Activated CD4-positive, alpha-beta T cell treated with anti-CD3 and anti-CD28 coated beads, Interleukin-2, amount 10 ng/mL, durations not matched to agents 24 days and 14 days (primary cell): ENCODE measurements at regions not wholly inside any gene's neighbourhood (a gene's known extent, or its start where the extent isn't known, plus 50 kb on each side); places are given as distances from the start of the nearest gene placed in this dataset.
A peak's percentile ranks its signal among the peaks of the same experiment; 100 is the strongest.

Experiments
- DNase-seq: peaks from one replicate; pipeline ENCODE4 v3.0.0; 2022
- H3K27ac Mint-ChIP-seq: one replicate; pipeline ENCODE4 v1.8.0; 2022; ENCODE audit warnings: mild to moderate bottlenecking, mixed read lengths
- H3K27me3 Mint-ChIP-seq: one replicate; pipeline ENCODE4 v1.8.0; 2022; ENCODE audit warnings: mixed read lengths
- H3K36me3 Mint-ChIP-seq: one replicate; pipeline ENCODE4 v1.8.0; 2022; ENCODE audit warnings: low read depth, mild to moderate bottlenecking, mixed read lengths
- H3K4me1 Mint-ChIP-seq: one replicate; pipeline ENCODE4 v1.8.0; 2021; ENCODE audit warnings: mixed read lengths
- H3K4me3 Mint-ChIP-seq: one replicate; pipeline ENCODE4 v1.8.0; 2022; ENCODE audit warnings: mild to moderate bottlenecking, moderate library complexity, mixed read lengths
- H3K9me3 Mint-ChIP-seq: one replicate; pipeline ENCODE4 v1.8.0; 2021; ENCODE audit warnings: mixed read lengths
- intact Hi-C: fragments of 100-400 bp; cut with micrococcal nuclease; formaldehyde crosslinking; loops from one replicate; pipeline ENCODE4 v1.15.1; 2023

DNA sequence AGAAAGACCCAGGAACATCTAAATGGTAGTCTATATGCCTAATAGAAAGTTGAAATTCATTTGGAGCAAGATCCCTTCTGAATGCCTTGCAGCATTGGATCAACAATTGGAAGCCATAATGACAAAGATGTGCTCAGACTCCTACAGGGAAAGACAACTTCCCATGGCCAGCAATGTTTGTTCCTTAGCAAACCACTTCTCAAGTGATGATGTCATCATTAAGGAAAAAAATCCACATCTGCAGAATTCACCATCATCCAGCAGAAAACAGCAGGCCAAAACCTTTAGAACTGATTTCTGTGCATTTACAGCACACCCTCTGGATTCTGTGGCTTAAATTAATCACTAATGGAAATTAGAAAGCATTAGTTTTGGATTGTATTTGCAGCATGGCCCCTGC is 82.4 kb upstream of the ZIC3 start:
- no peak for DNase-seq
- no peaks in the 10 kb centered on the region for H3K9me3 Mint-ChIP-seq
- intact Hi-C loops = no loop called here
- no peaks in the 10 kb centered on the region for H3K4me1 Mint-ChIP-seq
- no peaks in the 10 kb centered on the region for H3K36me3 Mint-ChIP-seq
- H3K27ac Mint-ChIP-seq = no peak overlapping the region
- H3K4me3 Mint-ChIP-seq = no peak overlapping the region
- peaks cover 2% of the 10 kb centered on the region for H3K27me3 Mint-ChIP-seq

DNA sequence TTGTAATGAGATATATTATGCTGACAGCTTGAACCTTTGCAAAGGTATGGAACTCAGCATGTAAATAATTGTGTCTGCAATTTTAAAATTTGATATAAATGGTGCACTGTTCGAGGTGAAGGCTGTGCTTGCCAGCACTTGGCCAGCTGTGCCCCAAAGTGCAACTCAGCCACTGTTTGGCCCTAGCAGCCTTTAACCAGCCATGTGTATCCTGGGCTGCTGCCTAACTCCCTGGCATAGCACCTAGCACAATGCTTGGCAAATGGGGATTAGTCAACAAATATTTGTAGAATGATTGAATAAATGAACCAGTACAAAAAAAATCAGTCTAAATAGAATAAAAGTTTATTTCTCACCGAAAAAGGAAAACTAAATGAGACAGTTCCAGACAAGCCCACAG is 83.8 kb upstream of the ZIC3 start:
- no peak for DNase-seq
- Mint-ChIP-seq H3K4me3 (no peak overlapping the region), H3K27ac (no peak overlapping the region), H3K27me3 (peaks cover 2% of the 10 kb centered on the region), H3K9me3 (no peaks in the 10 kb centered on the region), H3K36me3 (no peaks in the 10 kb centered on the region), H3K4me1 (no peaks in the 10 kb centered on the region)
- intact Hi-C loops = no loop called here

DNA sequence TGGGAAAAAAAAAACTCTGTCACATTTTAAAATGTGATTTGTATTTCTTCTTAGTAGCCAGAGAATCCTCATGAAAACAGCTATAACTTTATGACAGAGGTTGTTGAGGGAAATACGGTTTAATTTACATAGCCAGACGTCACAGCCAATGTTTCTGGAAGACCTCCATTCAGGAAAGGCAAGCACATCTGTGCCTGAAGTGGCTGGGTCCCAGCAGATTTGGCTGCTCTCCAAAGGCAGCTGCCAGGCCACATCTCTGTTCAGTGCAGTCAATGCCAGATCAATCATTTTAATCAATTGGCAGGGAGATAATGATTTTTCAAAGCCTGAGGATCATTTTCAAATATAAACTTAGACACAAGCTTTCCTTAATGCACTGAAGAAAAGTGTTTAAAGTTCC is 86.5 kb upstream of the ZIC3 start:
- H3K36me3 Mint-ChIP-seq = no peaks in the 10 kb centered on the region
- H3K27me3 Mint-ChIP-seq = peaks cover 2% of the 10 kb centered on the region
- intact Hi-C loops = no loop called here
- no peak overlapping the region for H3K4me3 Mint-ChIP-seq
- H3K27ac Mint-ChIP-seq = no peak overlapping the region
- no peaks in the 10 kb centered on the region for H3K4me1 Mint-ChIP-seq
- no peak for DNase-seq
- no peaks in the 10 kb centered on the region for H3K9me3 Mint-ChIP-seq

DNA sequence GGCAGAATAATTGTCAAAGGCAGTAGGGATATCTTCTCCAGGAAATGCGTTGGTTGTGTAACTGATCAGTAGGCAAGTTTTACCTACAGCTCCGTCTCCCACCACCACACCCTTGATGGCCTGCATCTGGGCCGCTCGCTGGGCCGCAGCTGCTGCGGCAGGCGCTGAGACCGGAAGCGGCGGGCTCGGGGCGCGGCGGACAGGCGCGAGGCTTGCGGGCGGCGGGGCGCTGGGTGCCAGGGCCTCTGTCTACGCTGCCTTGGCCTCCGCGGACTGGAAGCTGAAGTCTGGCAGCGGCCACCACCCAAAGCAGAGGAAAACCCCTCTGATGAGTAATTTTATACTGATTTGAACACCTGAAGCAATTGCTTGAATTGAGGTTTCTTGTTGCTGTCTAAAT is 124.2 kb upstream of the ZIC3 start:
- Mint-ChIP-seq H3K4me3 (no peak overlapping the region), H3K9me3 (no peaks in the 10 kb centered on the region), H3K27me3 (no peaks in the 10 kb centered on the region), H3K4me1 (no peaks in the 10 kb centered on the region), H3K36me3 (no peaks in the 10 kb centered on the region), H3K27ac (no peak overlapping the region)
- intact Hi-C loops = no loop called here
- DNase-seq = no peak

DNA sequence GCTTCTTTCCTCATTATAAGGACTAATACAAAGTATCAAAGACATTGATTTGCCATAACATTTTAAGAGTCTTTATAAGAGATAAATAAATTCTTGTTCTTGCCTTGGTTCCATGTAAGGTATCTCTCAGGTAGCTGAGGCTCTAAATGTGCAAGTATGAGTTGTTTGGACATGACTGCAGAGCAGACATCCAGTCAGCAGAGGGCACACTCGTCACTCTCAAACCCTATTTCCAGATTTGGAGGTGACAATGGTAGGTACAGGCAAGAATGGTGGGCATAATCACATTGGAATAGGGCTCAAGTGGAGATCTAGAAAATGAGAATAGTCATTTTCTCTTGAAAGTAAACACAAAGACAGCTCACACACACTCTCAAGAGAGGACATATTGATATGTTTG is 133.3 kb upstream of the ZIC3 start:
- Mint-ChIP-seq H3K36me3 (no peaks in the 10 kb centered on the region), H3K4me1 (no peaks in the 10 kb centered on the region), H3K27me3 (peaks cover 27% of the 10 kb centered on the region), H3K4me3 (no peak overlapping the region), H3K27ac (no peak overlapping the region), H3K9me3 (no peaks in the 10 kb centered on the region)
- DNase-seq = no peak
- intact Hi-C loops = no loop called here

DNA sequence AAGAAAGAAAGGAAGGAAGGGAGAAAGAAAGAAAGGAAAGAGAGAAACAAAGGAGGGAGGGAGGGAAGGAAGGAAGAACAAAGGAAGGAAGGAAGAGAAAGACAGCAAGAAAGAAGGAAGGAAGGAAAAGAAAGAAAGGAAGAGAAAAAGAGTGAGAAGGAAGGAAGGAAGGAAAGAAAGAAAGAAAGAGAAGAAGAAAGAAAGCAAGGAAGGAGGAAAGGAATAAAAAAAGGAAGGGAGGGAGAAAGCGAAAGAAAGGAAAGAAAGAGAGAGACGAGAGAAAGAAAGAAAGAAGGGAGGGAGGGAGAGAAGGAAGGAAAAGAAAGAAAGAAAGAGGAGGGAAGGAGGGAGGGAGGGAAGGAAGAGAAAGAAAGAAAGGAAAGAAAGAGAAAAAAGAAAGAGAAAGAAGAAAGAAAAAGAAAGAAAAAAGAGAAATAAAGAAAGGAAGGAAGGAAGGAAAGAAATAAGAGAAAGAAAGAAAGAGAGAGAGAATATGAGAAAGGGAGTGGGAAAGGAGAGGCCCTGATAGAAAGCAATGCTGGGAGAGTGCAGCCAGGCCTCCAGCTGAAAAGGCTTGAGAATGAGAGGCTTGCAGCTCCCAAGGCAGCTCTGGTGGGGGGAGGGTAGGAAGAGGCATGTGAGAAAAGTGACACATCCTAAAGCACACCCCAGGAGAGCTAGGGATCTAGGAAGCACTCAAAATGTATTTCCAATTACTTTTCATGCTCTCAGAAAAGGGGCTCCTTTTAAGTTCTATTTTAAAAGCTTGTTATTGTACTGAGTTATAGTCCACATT is 134.0 kb upstream of the ZIC3 start:
- Mint-ChIP-seq H3K9me3 (no peaks in the 10 kb centered on the region), H3K27me3 (peaks cover 29% of the 10 kb centered on the region), H3K36me3 (no peaks in the 10 kb centered on the region), H3K4me3 (no peak overlapping the region), H3K27ac (no peak overlapping the region), H3K4me1 (no peaks in the 10 kb centered on the region)
- no peak for DNase-seq
- intact Hi-C loops = no loop called here

DNA sequence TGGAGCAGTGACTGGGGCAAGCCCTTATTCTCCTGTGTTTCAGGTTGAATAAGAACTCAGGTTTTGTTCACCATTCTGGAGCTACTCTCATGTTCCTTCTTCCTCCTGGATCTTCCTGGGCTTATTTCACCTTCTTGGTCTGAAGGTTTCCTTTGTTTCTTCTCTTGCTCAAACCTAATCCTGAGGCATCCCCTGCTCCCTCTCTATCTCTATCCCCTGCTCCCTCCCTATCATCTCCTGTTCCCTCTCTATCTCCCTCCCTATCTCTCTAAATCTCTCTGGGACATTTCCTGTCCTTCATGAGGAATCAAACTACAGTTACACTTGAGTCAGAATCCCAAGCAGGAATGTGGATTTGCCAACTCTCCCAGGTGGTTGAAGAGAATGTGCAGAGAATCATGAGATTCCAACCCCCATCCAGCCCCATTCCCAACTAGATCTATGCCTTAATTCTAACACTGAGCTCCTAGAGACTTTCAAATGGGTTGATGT is 134.9 kb upstream of the ZIC3 start:
- Mint-ChIP-seq H3K4me3 (no peak overlapping the region), H3K27me3 (peaks cover 36% of the 10 kb centered on the region), H3K36me3 (no peaks in the 10 kb centered on the region), H3K27ac (no peak overlapping the region), H3K4me1 (peaks cover 2% of the 10 kb centered on the region), H3K9me3 (no peaks in the 10 kb centered on the region)
- DNase-seq = no peak
- intact Hi-C loops = no loop called here

DNA sequence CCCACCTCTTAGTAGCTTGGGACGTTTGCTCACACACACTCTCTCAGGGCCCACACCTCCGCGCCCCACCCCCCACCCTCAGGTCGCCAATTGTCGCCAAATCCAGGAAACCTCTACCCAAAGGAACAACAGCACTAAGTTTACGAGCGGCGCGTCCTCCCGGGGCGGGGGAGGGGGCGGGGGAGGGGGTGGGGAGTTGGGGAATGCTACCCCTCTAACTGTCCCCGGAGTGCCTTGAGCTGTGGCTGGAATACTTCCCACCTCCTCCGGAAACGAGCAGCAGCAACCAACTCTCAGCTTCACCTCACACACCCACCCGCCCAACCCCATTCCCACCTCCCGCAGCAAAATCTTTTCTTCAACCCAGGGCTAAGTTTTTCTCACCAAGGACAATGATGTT is 135.6 kb upstream of the ZIC3 start:
- H3K36me3 Mint-ChIP-seq = no peaks in the 10 kb centered on the region
- H3K27ac Mint-ChIP-seq = no peak overlapping the region
- peaks cover 41% of the 10 kb centered on the region for H3K27me3 Mint-ChIP-seq
- no peak for DNase-seq
- no peaks in the 10 kb centered on the region for H3K9me3 Mint-ChIP-seq
- no peak overlapping the region for H3K4me3 Mint-ChIP-seq
- intact Hi-C loops = no loop called here
- H3K4me1 Mint-ChIP-seq = peaks cover 2% of the 10 kb centered on the region

DNA sequence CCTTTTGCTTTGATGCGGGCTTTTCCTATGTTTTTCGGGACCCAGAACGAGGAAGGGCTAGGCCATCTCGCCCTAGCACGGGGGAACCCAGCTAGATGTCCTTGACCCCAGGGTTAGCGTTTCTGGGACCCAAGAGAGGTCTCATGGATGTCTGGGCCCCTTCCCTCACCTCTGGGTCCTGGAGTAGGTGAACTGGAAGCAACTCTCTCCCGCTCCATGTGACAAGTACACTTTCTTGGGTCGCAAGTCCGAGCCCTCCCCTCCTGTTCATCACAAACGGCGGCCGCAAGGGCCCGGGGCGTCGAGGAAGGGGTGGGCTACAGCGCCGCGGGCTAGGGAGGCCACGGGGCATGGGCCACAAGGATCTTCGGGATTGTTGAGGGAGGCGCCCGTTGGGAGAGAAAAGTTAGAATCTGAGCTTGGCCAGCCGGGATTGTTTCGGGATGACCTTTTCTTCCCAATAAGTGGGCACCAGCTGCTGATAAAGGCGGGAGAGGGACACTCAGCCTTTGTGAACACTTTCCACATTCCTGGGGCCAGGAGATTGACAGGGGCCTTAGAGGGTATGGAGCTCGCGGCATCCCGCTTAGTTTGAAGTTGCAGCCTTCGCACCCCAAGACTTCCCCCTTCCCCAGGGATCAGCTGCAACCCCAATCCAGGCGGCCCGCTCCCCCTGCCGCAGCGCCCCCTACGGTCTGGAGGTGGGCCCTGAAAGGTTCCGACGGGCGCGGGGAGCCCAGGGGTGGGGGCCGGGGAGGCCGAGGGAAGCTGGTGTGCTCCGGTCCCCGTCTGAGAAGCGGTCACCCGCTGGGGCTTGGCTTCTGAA is 136.9 kb upstream of the ZIC3 start:
- intact Hi-C loops = loop anchor here (5.0 kb wide), 3 partner anchors 118 to 377 kb away; partner anchors contain the start of gene ZIC3
- Mint-ChIP-seq H3K9me3 (peaks cover 4% of the 10 kb centered on the region), H3K4me1 (peaks cover 2% of the 10 kb centered on the region), H3K27me3 (peaks cover 52% of the 10 kb centered on the region), H3K4me3 (no peak overlapping the region), H3K36me3 (no peaks in the 10 kb centered on the region), H3K27ac (no peak overlapping the region)
- no peak for DNase-seq

DNA sequence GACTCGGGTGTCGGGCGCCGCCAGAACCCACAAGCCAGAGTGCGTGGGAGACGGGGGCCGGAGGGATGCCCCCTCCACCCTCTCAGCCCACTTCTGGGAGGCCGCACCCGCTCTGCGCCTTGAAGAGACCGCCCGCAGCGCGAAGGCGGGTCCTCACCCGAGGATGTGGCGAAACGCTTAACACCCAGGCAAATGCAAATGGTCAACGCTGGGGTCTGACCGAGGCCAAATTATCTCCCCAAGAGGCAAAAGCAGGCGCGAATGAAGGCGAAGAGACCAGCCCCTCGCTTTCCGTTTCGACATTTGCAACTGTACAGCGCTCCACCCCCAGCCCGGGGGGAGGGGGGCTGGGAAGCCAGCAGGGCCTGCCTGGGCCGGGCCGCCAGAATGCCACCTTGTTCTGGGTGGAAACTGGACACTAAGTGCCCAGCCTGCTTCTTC is 137.7 kb upstream of the ZIC3 start:
- H3K27ac Mint-ChIP-seq = no peak overlapping the region
- intact Hi-C loops = loop anchor here (5.0 kb wide), 3 partner anchors 119 to 376 kb away; partner anchors contain the start of gene ZIC3
- H3K4me1 Mint-ChIP-seq = peaks cover 2% of the 10 kb centered on the region
- peak overlapping the region; percentile 67 for H3K4me3 Mint-ChIP-seq
- no peaks in the 10 kb centered on the region for H3K36me3 Mint-ChIP-seq
- H3K9me3 Mint-ChIP-seq = peaks cover 4% of the 10 kb centered on the region
- H3K27me3 Mint-ChIP-seq = peaks cover 55% of the 10 kb centered on the region
- DNase-seq = no peak

DNA sequence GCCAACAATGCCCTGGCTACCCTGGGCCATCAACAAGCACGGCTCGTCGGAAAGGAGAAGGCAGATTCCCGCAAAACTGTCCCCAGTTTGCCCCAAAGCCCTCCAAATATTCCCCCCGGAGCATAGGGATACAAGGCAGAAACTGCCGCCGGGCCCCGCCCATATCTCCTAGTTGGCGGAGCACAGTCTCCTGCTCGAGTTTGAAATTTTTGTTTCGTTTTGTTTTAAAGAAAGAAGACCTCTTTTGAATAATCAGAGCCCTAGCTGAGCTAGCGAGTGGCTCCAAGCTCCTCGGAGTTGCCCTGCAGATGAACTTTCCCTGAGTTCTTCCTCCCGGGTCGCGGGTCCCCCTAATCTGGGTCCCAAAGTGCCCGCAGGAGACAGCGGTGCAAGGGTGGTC is 138.1 kb upstream of the ZIC3 start:
- Mint-ChIP-seq H3K27me3 (peaks cover 56% of the 10 kb centered on the region), H3K4me3 (peak overlapping the region; percentile 67), H3K27ac (no peak overlapping the region), H3K36me3 (no peaks in the 10 kb centered on the region), H3K9me3 (peaks cover 4% of the 10 kb centered on the region), H3K4me1 (peaks cover 2% of the 10 kb centered on the region)
- peak; percentile 56 for DNase-seq
- intact Hi-C loops = loop anchor here (5.0 kb wide), 3 partner anchors 119 to 376 kb away; partner anchors contain the start of gene ZIC3

DNA sequence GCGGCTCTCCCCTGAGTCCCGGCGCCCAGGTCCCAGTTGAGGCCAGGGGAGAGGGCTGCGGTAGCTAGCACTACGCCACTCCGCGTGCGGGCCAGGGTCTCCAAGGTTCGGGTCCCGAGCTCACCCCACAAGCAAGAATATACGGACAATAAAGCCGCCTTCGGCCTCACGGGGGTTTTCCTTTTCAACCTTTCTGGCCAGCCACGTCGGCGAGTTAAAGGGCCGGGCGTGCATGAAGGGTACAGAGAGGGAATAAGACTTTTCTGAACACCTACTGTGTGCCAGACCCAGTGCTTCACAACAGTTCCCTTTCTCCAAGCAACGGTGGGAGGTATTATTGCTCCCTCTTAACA is 138.5 kb upstream of the ZIC3 start:
- DNase-seq = no peak
- intact Hi-C loops = loop anchor here (5.0 kb wide), 3 partner anchors 120 to 375 kb away; partner anchors contain the start of gene ZIC3
- Mint-ChIP-seq H3K4me1 (peaks cover 2% of the 10 kb centered on the region), H3K27me3 (peaks cover 56% of the 10 kb centered on the region), H3K27ac (no peak overlapping the region), H3K36me3 (no peaks in the 10 kb centered on the region), H3K4me3 (peak overlapping the region; percentile 67), H3K9me3 (peaks cover 4% of the 10 kb centered on the region)

DNA sequence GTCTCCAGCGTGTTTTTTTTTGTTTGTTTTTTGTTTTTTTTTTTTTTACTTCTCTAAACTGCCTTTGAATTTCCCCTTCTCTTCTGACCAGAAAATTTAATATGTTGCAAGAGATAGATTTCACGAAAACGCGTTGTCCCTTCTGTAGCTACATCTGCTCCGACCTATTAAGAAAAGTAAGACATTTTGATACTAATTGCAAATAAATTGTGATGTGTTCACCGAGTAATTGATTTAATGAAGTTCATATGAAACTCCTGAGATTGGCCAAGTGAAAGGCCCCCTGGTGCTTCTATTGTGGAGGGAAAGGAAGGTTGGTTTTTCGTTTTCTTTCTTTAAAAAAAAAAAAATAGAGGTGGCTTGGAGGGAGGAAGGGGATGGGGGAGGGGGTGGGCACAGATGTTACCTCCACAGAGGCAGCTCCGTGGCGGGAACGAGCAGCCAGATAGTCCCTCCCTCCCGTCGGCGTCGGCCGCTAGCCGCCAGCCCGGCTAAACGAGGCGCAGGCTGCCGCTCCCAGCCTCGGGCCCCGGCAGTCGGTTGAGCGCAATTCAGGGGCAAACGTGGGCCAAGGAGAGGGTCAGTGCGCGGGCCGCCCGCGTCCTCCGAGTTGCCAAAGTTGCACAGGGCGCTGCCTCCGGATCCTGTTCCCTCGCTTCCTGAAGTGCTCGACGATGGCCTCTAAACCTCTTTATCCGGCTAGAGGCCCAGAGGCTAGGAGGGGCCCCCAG is 139.1 kb upstream of the ZIC3 start:
- Mint-ChIP-seq H3K9me3 (peaks cover 4% of the 10 kb centered on the region), H3K27ac (no peak overlapping the region), H3K4me3 (peak overlapping the region; percentile 67), H3K36me3 (no peaks in the 10 kb centered on the region), H3K4me1 (peaks cover 2% of the 10 kb centered on the region), H3K27me3 (peaks cover 56% of the 10 kb centered on the region)
- no peak for DNase-seq
- intact Hi-C loops = loop anchor here (5.0 kb wide), 3 partner anchors 120 to 375 kb away; partner anchors contain the start of gene ZIC3
